Transverse colon (tissue), 4 donors: ENCODE measurements at regions not wholly inside any gene's neighbourhood (a gene's known extent, or its start where the extent isn't known, plus 50 kb on each side); places are given as distances from the start of the nearest gene placed in this dataset.
"Not testable (repeated sequence)": the region's sequence is repeated elsewhere in the genome, so short reads cannot be mapped to it uniquely, and the experiment has no call there.

ENCODE experiments used
- POLR2A ChIP-seq: fragments of 450-650 bp; IDR thresholded peaks from one replicate; pipeline ENCODE4 v1.6.1; 2016; ENCODE audit warnings: antibody characterized with exemption, mild to moderate bottlenecking, moderate library complexity
- POLR2AphosphoS5 ChIP-seq, 3 donors: sonication (generic); formaldehyde crosslinking; IDR thresholded peaks; one replicate each; pipeline ENCODE4 v1.6.1; 2016; ENCODE audit warnings: antibody characterized with exemption in 3 of 3
- TF ChIP-seq, protein P1 (sequence below), 5 experiments: fragments of 200-600 bp in 3 of 5; fragments of 450-650 bp in 2 of 5; sonication (generic) in 3 of 5; IDR thresholded peaks; 1 replicate in 2 of 5; 2 replicates in 3 of 5; pipeline ENCODE4 v1.5.1; 2016 to 2017; ENCODE audit warnings: antibody characterized with exemption in 5 of 5, inconsistent platforms in 3 of 5, mild to moderate bottlenecking in 2 of 5, moderate library complexity in 1 of 5

GRCh38 chrY:18599606-18600005 lies 53.1 kb downstream of the HSFY1 start:
- TF ChIP-seq, protein P1, sequence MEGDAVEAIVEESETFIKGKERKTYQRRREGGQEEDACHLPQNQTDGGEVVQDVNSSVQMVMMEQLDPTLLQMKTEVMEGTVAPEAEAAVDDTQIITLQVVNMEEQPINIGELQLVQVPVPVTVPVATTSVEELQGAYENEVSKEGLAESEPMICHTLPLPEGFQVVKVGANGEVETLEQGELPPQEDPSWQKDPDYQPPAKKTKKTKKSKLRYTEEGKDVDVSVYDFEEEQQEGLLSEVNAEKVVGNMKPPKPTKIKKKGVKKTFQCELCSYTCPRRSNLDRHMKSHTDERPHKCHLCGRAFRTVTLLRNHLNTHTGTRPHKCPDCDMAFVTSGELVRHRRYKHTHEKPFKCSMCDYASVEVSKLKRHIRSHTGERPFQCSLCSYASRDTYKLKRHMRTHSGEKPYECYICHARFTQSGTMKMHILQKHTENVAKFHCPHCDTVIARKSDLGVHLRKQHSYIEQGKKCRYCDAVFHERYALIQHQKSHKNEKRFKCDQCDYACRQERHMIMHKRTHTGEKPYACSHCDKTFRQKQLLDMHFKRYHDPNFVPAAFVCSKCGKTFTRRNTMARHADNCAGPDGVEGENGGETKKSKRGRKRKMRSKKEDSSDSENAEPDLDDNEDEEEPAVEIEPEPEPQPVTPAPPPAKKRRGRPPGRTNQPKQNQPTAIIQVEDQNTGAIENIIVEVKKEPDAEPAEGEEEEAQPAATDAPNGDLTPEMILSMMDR (IDR thresholded peaks at IDR 0.05) = not testable (repeated sequence)
- TF ChIP-seq POLR2AphosphoS5 (IDR thresholded peaks at IDR 0.05); POLR2A: not testable (repeated sequence)
